COLO668 (cell line): ENCODE measurements at regions not wholly inside any gene's neighbourhood (a gene's known extent, or its start where the extent isn't known, plus 50 kb on each side); places are given as distances from the start of the nearest gene placed in this dataset.

ENCODE experiments used
- DNase-seq: peaks from one replicate; lab custom pipeline; 2025; ENCODE audit not compliant: unreplicated experiment; lab: John Stamatoyannopoulos, UW

GRCh38 chr1:191140038-191140437 lies 662.4 kb upstream of the BRINP3 start:
- DNase-seq = no peak

DNA sequence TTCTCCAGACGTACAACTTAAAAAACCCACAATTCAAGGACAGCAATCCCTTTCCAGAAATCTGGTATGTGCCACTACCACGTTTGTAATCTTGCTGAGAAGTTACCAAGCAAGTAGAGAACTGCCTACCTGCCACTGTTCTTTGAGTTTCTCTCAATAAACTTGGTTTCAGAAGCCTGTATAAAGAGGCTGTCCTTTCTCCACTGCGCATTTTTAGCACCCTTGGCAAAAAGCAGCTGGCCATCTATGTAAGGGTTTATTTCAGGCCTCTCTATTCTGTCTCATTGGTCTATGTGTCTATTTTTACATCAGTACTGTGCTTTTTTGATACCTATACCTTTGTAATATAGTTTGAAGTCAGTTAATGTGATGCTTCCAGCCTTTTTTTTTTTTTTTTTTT lies 665.1 kb upstream of the BRINP3 start:
- DNase-seq = no peak

DNA sequence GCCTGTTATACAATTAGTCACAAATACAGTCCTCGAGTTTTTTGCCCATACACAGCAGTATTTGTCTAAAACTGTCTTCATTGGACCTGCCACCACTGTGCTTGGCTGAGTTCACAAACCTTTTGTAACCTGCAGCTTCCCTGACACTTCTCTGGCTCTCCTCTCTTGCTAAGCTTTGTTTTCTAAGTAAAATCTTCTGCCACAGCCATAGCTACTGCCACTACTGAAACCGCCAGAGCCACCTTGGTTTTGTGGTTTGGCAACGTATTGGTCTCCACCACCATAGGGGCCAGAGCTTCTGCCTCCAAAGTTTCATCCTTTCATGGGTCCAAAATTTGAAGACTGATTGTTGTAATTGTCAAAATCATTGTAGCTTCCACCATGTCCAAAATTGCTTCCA lies 668.2 kb upstream of the BRINP3 start:
- DNase-seq = no peak

GRCh38 chr1:191151321-191151807 lies 673.7 kb upstream of the BRINP3 start:
- no peak for DNase-seq

DNA sequence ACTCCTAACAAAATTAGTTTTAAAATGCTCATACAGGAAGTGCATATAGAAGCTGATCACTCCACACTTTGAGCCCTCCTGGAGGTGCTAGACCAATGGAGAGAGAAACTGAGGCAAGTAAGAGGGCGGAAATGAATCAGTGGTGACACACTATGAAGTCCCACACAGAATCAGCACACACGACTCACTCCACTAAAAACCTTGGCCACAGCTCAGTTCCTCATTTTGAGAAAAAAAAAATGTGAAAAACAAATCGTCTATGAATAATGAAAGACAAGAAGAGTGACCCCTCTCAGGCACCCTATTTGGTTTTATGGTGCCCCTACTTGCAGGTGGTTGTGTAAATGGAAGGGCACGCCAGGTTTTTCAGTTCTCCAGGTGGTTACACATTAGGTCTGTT lies 675.1 kb upstream of the BRINP3 start:
- no peak for DNase-seq

- no peak for DNase-seq
Observed at GRCh38 chr1:191155178-191155577, 677.5 kb upstream of the BRINP3 start.

GRCh38 chr1:191160837-191161236 lies 683.2 kb upstream of the BRINP3 start:
- no peak for DNase-seq

DNA sequence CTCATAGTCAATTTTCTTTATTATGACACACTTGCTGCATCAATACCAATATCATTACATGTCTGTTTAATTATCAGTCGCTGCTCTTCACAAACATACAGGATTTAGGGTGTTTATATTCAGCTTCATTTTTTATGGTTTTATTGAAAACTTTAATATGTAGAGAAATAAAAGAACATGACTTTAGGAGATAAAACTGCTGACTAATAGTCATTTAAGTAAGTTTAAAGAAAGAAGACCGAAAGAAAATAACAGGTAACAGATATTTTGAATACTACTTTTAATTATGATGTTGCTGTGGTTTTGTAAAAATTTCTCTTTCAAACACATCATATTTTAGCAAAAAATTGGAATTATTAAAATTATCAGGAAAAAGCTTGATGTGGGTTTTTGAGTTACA lies 685.1 kb upstream of the BRINP3 start:
- DNase-seq = no peak

GRCh38 chr1:191163621-191164020 lies 686.0 kb upstream of the BRINP3 start:
- DNase-seq = no peak

GRCh38 chr1:191174298-191174697 lies 696.6 kb upstream of the BRINP3 start:
- DNase-seq = no peak

DNA sequence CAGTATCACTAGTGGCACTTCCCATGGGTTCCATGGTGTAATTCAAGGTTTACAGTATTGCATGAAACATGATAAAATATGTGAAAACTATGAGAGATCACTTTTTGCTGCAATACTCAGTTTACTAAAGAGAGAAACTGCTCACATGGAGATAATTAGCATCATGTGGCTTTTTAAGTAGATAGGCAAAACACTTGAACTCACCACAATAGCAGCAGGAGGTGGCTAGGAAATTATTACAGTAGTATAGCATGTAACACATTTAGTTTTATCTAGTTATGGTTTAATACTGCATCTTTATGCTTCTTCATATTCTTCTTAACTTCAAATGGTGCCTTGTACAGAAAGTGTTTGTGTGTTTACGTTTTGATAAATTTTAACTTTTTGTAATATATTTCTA lies 698.5 kb upstream of the BRINP3 start:
- DNase-seq = no peak

- DNase-seq = no peak
Observed at GRCh38 chr1:191206513-191207207, 729.0 kb upstream of the BRINP3 start.

DNA sequence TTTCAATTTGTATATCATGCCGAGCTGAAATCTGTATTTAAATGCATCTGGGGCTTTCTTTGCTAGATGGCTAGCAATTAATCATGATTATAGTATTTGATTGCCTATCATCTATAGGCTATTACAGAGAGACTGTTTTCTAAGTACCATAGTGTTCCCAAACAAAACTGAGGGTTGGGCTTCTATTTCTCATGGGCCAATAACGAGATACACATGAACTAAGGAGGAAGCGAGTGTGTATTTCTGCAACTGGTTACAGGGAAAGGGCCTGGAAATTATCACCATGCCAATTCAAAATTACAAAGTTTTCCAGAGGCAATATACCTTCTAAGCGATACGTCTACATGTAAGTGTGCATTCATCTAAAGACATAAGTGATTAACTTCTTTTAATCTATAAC lies 744.5 kb upstream of the BRINP3 start:
- no peak for DNase-seq

DNA sequence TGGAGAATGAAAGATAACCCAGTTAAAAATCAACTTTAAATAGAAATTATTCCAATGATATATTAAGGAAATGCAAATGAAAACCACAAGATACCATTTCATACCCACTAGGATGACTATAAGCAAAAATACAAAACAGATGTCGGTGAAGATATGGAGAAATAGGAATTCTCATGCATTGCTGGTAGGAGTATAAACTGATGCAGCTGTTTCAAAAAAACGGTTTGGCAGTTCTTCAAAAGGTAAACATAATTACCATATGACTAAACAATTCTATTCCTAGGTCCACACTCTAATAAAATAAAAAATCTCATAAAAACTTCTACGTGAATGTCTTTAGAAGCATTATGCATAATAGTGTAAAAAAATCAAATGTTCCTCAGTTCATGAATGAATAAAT lies 763.3 kb upstream of the BRINP3 start:
- no peak for DNase-seq

DNA sequence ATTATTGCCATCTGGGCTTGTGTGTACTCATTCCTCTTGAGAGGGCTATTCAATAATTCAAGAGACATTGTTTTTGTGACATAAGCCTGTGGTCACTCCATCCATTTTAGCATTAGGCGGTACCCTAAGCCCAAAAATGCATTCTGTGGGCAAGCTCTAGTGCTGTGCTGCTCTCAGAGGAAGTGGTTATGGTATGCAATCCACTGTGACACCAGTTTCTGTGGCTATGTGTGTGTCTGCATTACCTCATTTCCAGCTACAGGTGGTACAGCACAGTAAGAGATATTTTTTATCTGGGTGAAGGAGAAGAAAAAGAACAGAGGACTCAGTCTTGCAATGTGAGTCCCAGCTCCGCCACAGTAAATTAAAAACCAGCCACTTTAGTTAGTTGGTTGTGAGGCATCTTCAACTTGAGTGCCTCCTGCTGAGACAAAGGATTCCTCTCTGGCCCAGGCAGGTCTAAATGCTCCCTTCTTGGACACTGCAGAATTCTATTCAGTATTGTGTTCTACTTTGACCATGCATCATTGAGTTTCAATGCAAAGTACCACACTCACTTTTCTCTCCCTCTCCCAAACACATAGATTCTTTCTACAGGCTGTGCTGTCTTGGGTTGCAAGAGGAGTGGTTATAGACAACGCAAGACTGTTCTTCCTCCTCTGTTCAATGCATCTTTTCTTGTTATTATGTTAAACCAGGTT lies 777.8 kb upstream of the BRINP3 start:
- DNase-seq = no peak

- no peak for DNase-seq
Observed at GRCh38 chr1:191256917-191257316, 779.3 kb upstream of the BRINP3 start.

DNA sequence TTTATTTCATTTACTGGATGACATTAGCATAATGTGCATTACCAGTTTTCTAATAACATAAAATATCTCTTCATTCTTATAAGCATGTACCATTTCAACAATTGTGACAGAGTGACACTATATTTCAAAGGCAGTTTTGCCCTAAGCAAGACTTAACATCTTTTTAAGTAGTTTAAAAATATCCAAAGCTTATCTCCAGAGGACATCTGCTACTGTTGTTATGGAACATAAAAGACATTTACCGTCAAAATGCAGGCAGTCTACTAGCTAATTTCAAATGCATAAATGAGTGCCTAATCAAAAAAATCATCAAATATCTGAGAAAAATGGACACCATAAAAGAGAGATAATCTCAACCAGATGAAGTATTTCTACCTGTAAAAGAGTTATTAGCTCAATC lies 782.4 kb upstream of the BRINP3 start:
- DNase-seq = no peak

GRCh38 chr1:191261111-191261510 lies 783.4 kb upstream of the BRINP3 start:
- DNase-seq = no peak

DNA sequence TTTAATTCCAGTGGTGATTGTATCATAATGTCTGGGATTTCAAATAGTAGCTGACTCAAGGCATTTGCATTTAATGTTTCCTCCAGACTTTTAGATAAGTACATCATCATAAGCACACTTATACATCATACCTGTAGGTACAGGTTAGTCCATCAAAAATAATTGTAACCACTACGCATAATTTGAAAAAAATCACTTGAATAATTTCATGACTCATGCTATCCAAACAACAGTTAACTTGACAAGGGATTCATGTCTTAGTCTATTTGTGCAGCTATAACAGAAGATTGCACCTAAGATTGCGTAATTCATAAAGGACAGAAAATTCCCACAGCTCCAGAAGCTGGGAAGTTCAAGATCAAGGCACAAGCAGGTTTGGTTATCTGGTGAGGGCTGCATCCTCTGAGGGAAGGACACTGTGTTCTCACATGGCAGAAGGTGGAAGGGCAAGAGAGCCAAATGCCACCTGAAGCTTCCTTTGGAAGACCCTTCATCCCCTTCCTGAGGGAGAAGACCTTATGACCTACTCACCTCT lies 801.7 kb upstream of the BRINP3 start:
- DNase-seq = no peak

- DNase-seq = no peak
Observed at GRCh38 chr1:191284175-191284574, 806.5 kb upstream of the BRINP3 start.

- DNase-seq = no peak
Observed at GRCh38 chr1:191290441-191290840, 812.8 kb upstream of the BRINP3 start.

GRCh38 chr1:191305370-191305769 lies 827.7 kb upstream of the BRINP3 start:
- DNase-seq = no peak
